LNCAP (cell line): ENCODE measurements at regions not wholly inside any gene's neighbourhood (a gene's known extent, or its start where the extent isn't known, plus 50 kb on each side); places are given as distances from the start of the nearest gene placed in this dataset.

ENCODE experiments used
- CTCF ChIP-seq: fragments of 450-650 bp; IDR thresholded peaks from 2 replicates; pipeline ENCODE4 v1.5.1; 2017; ENCODE audit warnings: mild to moderate bottlenecking

GRCh38 chrX:96615448-96615847, 69.2 kb upstream of the DIAPH2 start:
- TF ChIP-seq CTCF, result no peak

- no peak for TF ChIP-seq CTCF
Measured at GRCh38 chrX:96619588-96619987, 65.1 kb upstream of the DIAPH2 start.

GRCh38 chrX:96621811-96622210, 62.8 kb upstream of the DIAPH2 start:
- TF ChIP-seq CTCF, result no peak
